Inferior parietal cortex (tissue), 1 donor: ENCODE measurements at regions not wholly inside any gene's neighbourhood (a gene's known extent, or its start where the extent isn't known, plus 50 kb on each side); places are given as distances from the start of the nearest gene placed in this dataset.
"Not testable (repeated sequence)": the region's sequence is repeated elsewhere in the genome, so short reads cannot be mapped to it uniquely, and the experiment has no call there.

Source experiments
- DNase-seq: peaks from one replicate; pipeline ENCODE4 v3.0.0-alpha.2; 2016; ENCODE audit errors: extremely low spot score

DNA sequence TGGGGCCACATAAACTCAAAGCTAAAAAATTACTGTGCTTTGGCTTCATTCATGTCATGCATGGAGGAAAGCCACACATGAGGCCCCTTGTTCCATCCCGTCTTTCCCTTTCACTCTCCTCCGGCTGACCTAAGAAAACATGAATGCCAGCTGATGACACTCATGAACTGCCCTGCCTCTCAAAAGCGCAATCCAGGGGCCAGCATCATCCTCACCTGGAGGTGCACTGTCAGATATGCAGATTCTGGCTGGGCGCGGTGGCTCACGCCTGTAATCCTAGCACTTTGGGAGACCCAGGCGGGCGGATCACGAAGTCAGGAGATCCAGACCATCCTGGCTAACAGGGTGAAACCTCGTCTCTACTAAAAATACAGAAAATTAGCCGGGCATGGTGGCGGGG, 116.1 kb upstream of the FOXN3 start:
- DNase-seq, result no peak

DNA sequence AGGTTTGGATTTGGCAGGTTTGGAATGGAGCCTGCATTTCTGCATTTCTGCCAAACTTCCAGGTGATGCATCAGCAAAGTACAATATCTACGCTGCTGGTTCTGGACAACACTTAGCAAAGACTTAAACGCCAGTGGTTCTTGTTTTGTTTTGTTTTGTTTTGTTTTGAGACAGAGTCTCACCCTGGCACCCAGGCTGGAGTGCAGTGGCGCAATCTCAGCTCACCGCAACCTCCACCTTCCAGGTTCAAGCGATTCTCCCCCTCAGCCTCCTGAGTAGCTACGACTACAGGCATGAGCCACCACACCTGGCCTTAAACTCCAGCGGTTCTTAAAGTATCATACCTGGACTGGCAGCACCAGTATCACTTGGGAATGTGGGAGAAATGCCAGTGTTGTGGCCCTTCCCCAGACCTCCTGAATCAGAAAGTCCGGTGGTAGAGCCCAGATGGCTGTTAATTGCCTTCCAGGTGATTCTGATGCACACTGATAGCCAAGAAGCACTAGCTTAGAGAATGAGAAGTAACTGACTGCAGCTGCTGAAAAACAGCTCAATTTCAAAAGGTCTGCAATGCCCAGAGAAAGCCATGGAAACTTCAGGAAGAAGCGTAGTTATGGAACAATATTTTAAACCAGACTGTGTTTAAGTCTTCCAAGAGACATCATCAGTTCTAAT, 114.8 kb upstream of the FOXN3 start:
- no peak for DNase-seq

DNA sequence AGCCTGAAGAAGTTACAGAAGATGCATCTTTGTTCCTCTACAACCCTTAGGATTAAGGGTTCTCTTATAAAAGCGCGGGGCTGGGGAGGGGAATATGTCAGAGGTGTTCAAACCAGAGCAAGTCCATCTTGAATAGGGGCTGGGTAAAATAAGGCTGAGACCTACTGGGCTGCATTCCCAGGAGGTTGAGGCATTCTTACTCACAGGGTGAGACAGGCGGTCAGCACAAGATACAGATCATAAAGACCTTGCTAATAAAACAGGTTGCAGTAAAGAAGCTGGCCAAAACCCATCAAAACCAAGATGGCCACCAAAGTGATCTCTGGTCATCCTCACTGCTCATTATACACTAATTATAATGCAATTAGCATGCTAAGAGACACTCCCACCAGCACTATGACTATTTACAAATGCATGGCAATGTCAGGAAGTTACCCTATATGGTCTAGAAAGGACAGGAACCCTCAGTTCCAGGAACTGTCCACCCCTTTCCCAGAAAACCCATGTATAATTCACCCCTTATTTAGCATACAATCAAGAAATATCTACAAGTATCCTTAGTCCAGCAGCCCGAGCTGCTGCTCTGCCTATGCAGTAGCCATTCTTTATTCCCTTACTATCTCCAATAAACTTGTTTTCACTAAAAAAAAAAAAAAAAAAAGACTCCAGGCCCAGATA, 108.1 kb upstream of the FOXN3 start:
- no peak for DNase-seq

DNA sequence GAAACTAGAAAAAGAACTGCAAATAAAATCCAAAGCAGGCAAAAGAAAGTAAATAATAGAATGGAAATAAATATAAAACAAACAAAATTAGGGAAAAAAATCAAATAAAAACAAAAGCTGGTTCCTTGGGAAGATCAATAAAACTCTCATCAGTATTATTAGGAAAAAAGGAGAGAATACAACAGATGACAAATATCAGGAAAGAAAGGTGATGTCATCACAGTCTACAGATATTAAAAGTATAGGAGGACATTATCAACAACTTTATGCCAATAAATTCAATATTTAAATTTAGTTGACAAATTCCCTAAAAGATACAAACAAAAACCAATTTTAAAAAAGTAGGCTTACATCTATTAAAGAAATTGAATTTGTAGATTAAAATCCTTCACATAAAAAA, 107.4 kb upstream of the FOXN3 start:
- no peak for DNase-seq

DNA sequence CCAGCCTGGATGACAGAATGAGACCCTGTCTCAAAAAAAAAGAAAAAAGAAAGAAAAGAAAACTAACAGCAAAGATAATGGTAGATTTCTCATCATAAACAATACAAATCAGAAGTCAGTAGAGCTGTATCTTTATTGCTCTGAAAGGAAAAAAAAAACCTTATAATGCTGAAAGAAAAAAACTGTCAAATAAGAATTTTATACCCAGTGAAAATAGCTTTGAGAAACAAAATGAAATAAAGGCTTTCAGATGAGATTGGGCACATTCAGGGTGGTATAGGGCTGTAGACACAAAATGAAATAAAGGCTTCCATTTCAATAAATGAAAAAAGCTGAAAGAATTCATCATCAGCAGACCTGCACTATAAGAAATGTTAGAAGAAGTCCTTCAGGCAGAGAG, 105.0 kb upstream of the FOXN3 start:
- DNase-seq, result no peak

DNA sequence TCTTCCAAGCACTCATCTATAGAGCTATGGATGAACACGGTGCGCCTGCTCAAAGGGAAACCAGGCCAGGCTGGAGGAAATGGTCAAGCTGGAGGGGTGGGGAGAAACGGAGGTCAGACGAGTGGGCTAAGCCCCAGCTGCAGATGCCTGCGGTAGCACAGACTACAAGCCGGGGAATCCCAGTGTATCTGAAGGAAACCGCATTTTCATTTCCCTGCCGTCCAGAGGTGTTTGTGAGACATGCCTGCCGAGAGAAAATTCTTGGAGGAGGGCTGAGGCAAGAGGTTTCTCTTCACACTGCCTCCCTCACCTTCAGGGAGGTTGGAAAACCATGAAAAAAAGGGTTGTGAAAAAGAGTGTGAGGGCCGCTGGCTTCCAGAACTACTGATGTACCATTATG, 102.0 kb upstream of the FOXN3 start:
- DNase-seq, result no peak

DNA sequence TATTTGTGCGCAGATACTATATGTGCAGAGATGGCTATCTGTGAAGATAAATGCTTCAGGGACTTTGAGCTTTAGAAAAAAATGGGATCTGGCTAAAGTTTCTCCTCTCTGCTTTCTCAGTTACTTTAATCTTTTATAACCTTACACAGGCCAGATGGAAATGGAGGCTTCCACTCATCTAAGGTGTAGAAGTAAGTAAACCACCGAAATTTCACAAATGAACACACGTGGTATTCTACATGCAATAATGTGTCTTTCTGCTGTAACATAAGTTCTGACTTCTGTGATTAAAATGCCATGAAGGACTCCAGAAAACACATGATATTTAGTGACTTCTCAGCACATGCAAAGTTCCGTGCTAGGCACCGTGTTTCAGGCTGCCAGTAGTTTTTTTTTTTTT, 99.1 kb upstream of the FOXN3 start:
- DNase-seq, result no peak

DNA sequence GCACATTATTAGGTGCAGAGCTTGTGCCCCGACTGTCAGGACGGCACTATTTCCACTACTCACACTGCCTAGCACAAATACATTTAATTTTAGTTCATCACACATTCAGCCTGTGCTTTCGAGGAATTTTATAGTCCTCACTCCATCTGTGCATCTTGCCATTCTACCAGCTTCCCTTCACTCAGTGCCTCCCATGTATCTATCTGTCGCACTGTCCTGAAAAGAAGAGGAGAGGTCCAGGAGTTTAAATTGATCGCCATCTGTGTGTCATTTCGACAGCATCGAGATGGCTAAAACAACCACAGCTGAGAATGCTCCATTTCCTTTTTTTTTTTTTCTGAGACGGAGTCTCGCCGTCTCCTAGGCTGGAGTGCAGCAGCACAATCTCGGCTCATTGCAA, 97.6 kb upstream of the FOXN3 start:
- no peak for DNase-seq

DNA sequence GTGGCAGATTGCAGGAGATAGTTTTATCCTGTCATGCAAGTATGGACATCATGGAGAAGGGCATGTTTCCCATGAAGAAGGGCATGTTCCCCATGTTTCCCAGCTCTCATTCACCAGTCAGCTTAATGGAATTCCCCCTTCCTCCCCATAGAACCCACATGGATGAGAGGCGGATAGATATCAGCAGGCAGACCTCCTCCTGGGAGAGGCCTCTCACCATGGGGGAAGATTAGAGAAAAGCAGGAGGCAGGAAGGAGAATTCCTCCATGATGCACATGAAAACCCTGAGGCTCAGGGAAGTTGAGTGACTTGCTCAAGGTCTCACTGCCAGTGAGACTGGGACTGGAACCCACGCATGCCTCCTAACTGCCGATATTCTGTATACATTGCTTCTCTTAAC, 92.9 kb upstream of the FOXN3 start:
- DNase-seq, result no peak

DNA sequence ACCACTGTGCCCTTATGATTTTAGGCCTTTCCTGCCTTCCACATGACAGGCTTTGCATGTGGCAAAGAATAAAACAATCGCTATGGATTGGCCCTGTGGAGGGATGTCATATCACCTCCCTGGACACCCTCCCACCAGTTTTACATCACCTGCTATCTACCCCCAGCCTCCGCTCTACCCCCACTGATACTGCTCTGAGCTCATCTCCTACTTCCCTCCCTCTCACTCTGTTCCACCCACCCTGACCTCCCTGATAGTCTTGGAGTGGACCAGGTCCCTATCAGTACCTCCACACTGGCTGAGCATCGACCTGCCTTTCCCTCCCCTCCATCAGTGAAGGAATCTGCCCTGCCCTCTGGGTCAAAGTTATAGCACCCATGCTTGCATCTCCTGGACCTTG, 91.8 kb upstream of the FOXN3 start:
- no peak for DNase-seq

DNA sequence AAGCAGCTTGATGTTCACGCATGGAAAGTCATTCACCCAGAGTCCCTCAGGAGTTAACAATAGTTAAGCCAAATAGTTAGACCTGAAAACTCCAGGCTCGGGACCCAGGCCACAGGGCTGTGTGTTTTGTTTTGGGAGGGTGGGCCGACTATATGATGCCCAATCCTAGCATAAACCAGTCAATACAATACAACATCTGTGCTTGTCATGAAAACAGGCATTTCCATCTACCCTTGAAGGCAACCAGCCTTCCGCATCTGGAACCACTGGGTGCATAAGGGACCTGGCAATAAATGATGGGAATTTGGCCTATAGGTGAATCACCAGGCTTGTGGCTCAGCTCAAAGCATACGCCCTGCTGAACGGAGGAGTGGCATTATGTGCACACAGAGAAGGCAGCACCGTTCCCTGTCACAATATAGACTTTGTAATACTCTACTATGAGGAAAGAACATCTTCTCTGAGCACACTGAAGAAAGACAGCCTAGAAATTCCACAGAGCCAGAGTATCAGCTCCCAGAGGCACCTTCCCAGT, 91.0 kb upstream of the FOXN3 start:
- DNase-seq, result no peak

DNA sequence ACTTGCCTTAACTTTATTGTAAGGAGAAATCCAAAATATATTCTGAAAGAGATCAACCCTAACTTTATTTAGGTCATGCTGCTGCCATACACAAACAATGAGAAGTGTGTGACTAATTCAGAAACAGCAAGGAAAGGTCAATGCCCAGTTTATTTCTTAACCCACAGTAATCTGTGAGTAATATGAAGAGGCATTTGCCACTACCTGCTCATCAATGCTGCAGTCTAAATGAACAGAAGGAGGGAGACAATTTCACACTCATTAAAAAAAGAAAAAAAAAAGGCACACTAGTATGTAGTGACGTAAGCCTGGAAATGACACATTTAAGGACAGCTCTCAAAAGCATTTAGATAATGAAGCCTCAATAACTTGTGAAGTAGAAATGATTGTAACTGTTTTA, 90.5 kb upstream of the FOXN3 start:
- DNase-seq, result no peak

DNA sequence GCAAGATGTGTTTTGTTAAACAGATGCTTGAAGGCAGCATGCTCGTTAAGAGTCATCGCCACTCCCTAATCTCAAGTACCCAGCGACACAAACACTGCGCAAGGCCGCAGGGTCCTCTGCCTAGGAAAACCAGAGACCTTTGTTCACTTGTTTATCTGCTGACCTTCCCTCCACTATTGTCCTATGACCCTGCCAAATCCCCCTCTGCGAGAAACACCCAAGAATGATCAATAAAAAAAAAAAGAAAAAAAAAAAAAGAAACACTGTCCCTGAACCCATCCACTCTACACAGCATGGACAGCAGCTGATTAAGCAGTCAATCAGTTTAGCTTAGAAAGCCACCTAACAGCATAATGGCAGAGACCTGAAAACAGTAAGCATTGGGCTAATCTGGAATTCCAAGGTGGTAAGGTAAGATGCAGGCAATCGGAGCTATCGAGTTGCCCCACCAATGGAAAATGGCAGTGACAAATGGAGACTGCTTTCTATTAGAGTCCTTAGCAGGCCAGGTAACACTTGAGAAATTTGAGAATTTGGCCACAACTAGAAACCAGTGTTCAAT, 89.9 kb upstream of the FOXN3 start:
- not testable (repeated sequence) for DNase-seq

DNA sequence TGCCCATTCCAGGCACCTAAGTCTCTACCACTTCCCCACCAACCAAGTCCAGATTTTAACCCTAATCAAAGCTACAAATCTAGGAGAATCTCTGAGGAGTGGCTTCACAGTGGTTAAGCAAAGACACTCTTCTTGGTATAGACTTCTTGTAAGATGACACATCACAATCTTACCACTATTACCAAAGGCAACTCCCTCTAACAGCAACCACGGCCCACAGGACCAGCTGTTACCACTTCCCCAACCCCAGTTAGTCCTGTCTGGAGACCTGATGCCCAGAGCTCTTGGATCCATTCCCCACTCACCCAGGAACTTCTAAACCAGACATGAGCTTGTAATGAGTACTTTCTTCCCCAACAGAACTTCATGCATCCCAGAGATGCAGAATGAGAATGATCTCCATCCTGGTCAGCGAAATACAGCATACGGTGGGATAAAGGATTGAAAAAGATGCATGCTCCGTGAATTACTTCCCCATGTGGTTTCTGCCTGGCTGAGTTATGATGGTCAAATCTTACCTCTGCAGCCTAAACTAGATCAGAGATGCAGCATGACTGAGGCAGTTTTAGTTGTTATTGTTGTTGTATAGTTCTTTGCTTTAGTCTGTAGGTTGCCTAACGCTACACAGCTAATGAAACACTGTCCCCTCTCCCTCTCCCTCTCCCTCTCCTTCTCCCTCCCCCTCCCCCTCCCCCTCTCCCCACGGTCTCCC, 87.7 kb upstream of the FOXN3 start:
- DNase-seq, result no peak

DNA sequence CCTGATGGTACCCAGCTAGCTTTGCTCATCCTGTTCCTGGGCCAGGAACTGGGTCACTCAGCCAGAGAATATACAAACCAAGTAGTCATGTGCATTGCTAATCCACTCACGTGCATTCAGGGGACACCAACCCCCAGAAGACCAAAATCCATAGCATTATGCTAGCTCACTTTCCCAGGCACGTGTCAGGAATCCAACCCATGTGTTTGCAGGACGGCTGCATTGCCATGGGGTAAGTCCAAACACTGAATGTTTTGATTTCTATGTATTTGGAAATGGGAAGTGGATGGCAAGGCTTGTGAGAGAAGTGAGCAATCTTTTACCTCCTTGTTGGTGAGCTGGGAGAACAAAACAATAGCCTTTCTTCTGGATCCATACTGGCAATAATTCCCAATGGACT, 87.1 kb upstream of the FOXN3 start:
- DNase-seq, result no peak

DNA sequence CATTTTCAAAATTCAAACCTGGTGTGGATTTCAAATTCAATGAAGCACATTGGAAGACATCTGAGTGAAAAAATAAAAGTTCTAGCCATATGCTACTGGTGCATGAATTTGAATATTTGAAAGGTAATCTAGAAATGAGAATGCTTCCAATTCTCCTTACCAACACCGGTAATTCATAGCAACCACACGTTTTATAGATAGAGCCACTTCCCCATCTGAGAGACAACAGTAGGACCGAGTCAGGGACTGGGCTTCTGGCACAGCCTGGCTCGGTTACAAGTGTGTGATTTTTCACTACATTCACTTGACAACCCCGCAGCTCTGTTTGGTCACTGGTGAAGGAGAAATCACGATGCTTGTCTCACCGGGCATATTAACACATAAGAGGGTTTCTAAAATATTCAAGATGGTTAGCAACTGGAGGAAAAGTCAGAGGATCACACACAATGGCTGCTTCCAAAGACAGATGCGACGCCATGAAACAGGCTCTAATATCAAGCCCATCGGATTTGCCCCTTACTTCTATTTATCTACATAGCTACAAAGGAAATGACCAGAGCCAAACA, 86.5 kb upstream of the FOXN3 start:
- no peak for DNase-seq

DNA sequence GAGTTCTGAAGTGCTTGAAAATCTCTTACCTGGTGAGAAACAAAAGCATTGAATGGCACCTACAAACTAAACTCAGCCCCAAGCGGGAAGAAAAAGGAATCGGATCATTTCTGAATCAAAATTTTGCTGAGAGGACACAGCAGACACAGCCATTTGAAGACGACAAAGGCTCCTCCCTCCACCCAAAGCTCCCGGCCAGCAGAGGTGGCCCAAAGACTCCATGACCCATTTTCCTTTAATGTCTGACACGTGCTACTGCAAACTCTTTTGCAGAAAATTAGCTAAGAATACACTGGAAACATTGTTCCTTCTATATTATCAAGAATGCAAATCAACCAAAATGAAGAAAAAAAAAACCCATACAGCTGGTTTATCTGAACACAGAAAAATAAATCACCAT, 85.9 kb upstream of the FOXN3 start:
- DNase-seq, result no peak

DNA sequence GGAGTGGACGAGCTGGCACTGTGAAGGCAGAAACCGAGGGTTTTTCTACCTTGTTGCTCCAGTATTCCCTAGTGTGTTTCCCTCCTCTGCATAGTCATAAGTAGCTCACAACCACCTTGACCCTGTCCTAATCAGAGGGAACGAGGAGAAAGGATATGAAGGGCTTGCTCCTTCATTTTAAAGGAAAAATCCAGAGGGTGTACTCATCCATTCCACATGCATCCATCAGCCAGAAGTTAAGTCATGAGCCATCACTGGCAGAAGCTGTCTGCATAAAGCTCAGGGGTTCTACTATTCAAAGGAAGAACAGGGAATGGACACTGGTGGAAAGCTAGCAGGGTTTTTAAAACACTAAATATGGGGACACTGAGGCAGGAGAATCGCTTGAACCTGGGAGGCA, 84.3 kb upstream of the FOXN3 start:
- DNase-seq, result no peak

DNA sequence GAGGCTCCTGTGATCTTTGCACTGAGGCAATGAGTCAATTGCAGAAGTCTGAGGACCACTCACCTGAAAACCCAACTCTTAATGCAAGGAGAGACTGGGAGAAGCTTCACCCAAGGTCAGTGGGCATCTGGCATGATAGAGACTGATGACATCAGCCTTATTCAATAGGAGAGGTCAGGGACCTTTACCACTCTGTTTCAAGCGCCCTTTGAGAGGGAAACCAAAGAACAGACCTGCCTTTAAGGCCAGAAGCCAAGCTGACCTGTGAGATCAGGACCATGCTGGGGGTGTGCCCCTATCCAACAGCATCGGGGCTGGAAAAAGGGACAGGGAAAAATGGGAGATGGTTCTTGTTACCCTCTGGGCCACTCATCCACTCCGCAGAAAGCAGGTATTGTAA, 83.3 kb upstream of the FOXN3 start:
- DNase-seq, result no peak

DNA sequence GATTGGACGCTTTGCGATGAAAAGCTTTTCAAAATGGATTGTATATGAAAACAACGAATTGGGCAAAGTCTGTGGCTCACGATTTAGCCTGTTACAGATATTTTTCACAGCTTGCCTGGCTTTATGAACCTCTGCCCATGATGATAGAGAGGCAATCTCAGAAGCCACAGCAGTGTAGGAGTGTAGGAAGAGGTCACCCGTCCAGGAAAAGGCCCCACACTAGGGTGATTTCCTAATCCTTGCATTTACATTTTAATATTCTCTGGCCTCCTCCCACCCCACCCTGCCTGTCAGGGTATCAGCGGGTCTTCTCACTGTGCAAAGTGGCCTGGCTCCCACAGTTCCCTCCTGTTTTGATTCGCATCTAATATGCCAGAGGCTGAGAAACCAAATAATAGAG, 81.8 kb upstream of the FOXN3 start:
- DNase-seq, result no peak

DNA sequence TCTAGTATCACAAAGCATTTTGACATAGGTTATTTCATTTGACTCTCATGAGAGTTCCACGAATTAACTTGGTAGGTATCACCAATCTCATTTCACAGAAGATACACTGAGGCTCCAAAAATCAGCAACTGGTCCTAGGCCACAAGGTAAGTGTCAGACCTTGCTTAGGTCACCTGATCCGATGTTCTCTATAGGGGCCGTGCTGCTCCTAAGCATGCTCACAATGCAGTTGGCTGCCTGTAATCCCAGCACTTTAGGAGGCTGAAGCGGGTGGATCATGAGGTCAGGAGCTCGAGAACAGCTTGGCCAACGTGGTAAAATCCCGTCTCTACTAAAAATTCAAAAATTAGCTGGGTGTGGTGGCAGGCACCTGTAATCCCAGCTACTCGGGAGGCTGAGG, 78.7 kb upstream of the FOXN3 start:
- no peak for DNase-seq

DNA sequence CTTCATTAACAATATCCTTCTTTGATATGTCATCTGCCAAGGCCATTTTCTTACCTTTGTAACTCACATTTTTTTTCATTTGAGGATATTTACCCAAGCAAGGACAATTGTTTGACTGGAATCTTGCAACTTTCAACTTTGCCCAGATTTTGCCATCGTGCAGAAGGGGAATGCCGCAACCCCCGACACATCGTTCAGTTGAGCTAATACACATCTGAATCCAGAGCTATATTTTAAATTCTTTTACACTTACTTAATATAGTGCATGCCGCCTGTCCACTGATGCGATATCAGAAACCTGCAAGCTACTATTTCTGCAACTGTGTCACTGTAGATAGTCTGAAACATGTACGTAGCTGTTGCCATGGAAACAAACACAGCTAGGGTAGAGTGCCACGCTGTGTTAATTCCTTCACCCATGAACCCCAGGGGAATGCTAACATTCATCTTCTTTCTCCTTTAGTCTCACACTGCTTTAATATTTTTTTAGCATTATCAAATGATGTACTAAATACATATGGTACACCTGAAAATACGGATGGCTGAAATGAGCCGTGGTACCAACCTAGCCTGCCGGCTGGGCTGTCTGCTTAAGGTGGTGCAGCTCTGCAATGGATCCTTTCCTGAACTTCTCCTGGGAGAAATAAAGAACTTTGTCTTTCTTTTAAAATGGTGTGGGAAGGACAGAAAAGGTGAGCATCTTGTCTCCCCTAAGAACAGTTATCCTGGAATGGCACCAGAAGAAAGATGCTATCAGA, 77.0 kb upstream of the FOXN3 start:
- DNase-seq, result no peak
